ENCODE measurements at regions not wholly inside any gene's neighbourhood (a gene's known extent, or its start where the extent isn't known, plus 50 kb on each side); places are given as distances from the start of the nearest gene placed in this dataset.

DNA sequence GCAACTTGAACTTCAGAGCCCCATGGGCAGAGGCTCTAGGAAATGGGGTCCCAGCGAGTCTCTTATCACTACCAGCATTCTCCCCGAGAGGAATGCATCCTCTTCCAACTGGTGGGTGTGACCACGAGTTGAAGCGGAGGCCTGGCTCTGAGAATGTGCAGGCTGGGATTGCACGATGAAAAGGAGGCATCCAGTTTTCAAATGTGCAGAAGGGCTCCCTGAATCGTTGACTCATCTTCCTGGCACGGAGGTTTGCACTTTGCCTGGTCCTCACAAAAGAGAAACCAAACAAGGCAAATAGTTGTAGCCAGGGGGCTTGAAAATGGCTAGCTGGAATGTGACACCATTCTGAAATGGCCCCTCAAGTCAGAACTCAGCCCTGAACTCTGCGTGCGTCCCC lies 216.7 kb downstream of the GLI2 start:
- TF ChIP-seq, protein P1, sequence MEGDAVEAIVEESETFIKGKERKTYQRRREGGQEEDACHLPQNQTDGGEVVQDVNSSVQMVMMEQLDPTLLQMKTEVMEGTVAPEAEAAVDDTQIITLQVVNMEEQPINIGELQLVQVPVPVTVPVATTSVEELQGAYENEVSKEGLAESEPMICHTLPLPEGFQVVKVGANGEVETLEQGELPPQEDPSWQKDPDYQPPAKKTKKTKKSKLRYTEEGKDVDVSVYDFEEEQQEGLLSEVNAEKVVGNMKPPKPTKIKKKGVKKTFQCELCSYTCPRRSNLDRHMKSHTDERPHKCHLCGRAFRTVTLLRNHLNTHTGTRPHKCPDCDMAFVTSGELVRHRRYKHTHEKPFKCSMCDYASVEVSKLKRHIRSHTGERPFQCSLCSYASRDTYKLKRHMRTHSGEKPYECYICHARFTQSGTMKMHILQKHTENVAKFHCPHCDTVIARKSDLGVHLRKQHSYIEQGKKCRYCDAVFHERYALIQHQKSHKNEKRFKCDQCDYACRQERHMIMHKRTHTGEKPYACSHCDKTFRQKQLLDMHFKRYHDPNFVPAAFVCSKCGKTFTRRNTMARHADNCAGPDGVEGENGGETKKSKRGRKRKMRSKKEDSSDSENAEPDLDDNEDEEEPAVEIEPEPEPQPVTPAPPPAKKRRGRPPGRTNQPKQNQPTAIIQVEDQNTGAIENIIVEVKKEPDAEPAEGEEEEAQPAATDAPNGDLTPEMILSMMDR (IDR thresholded peaks at IDR 0.05), result no peak
- no peak for TF ChIP-seq POLR2A (IDR thresholded peaks at IDR 0.05)
